Activated CD4-positive, alpha-beta T cell treated with anti-CD3 and anti-CD28 coated beads, Interleukin-2, amount 10 ng/mL, durations not matched to agents 7 days and 5 days (primary cell): ENCODE measurements at regions not wholly inside any gene's neighbourhood (a gene's known extent, or its start where the extent isn't known, plus 50 kb on each side); places are given as distances from the start of the nearest gene placed in this dataset.
"Not testable (repeated sequence)": the region's sequence is repeated elsewhere in the genome, so short reads cannot be mapped to it uniquely, and the experiment has no call there.

Experiments
- CTCF ChIA-PET: fragments of 350-600 bp; sonication (Branson Sonifier 250); formaldehyde crosslinking; loops from one replicate; lab custom pipeline; 2021; ENCODE audit warnings: antibody characterized with exemption; lab: Charles Lee
- POLR2A ChIA-PET: fragments of 350-600 bp; sonication (Branson Sonifier 250); formaldehyde crosslinking; loops from one replicate; lab custom pipeline; 2021; ENCODE audit warnings: antibody characterized with exemption; lab: Charles Lee
- DNase-seq: peaks from one replicate; pipeline ENCODE4 v3.0.0-alpha.2; 2020
- H3K27ac Mint-ChIP-seq: one replicate; pipeline ENCODE4 v1.8.0; 2021; ENCODE audit warnings: mild to moderate bottlenecking, moderate library complexity, mixed read lengths
- H3K27me3 Mint-ChIP-seq: one replicate; pipeline ENCODE4 v1.8.0; 2021; ENCODE audit warnings: mixed read lengths
- H3K36me3 Mint-ChIP-seq: one replicate; pipeline ENCODE4 v1.8.0; 2021; ENCODE audit warnings: low read depth, mixed read lengths
- H3K4me1 Mint-ChIP-seq: one replicate; pipeline ENCODE4 v1.8.0; 2021; ENCODE audit warnings: mixed read lengths
- H3K4me3 Mint-ChIP-seq: one replicate; pipeline ENCODE4 v1.8.0; 2021; ENCODE audit warnings: mild to moderate bottlenecking, moderate library complexity, mixed read lengths
- H3K9me3 Mint-ChIP-seq: one replicate; pipeline ENCODE4 v1.8.0; 2021; ENCODE audit warnings: mixed read lengths

GRCh38 chr21:28391938-28392849 is 600.5 kb downstream of the LTN1 start:
- no peak for DNase-seq
- Mint-ChIP-seq H3K9me3 (peaks cover 2% of the 10 kb centered on the region), H3K27ac (no peak overlapping the region), H3K36me3 (no peaks in the 10 kb centered on the region), H3K4me3 (no peak overlapping the region), H3K27me3 (no peaks in the 10 kb centered on the region), H3K4me1 (no peaks in the 10 kb centered on the region)
- POLR2A ChIA-PET = no interaction called here
- CTCF ChIA-PET = no interaction called here

- Mint-ChIP-seq H3K9me3 (no peaks in the 10 kb centered on the region), H3K4me1 (no peaks in the 10 kb centered on the region), H3K4me3 (no peak overlapping the region), H3K27ac (no peak overlapping the region), H3K27me3 (no peaks in the 10 kb centered on the region), H3K36me3 (no peaks in the 10 kb centered on the region)
- ChIA-PET CTCF (no interaction called here), POLR2A (no interaction called here)
- DNase-seq = no peak
These were observed 605.5 kb downstream of the LTN1 start for GRCh38 chr21:28387220-28387619.

GRCh38 chr21:28385845-28386244 is 606.8 kb downstream of the LTN1 start:
- H3K27ac Mint-ChIP-seq = no peak overlapping the region
- ChIA-PET CTCF (no interaction called here), POLR2A (no interaction called here)
- H3K4me3 Mint-ChIP-seq = no peak overlapping the region
- DNase-seq = no peak
- H3K36me3 Mint-ChIP-seq = no peaks in the 10 kb centered on the region
- H3K4me1 Mint-ChIP-seq = no peaks in the 10 kb centered on the region
- H3K27me3 Mint-ChIP-seq = no peaks in the 10 kb centered on the region
- no peaks in the 10 kb centered on the region for H3K9me3 Mint-ChIP-seq

GRCh38 chr21:28381000-28381745 is 611.5 kb downstream of the LTN1 start:
- H3K27ac Mint-ChIP-seq, H3K9me3 Mint-ChIP-seq, POLR2A ChIA-PET, H3K4me3 Mint-ChIP-seq, DNase-seq, H3K27me3 Mint-ChIP-seq, CTCF ChIA-PET, H3K4me1 Mint-ChIP-seq, H3K36me3 Mint-ChIP-seq: not testable (repeated sequence)

- no peak for DNase-seq
- no peaks in the 10 kb centered on the region for H3K9me3 Mint-ChIP-seq
- no peaks in the 10 kb centered on the region for H3K36me3 Mint-ChIP-seq
- no peaks in the 10 kb centered on the region for H3K4me1 Mint-ChIP-seq
- POLR2A ChIA-PET = no interaction called here
- CTCF ChIA-PET = no interaction called here
- no peak overlapping the region for H3K27ac Mint-ChIP-seq
- H3K4me3 Mint-ChIP-seq = no peak overlapping the region
- no peaks in the 10 kb centered on the region for H3K27me3 Mint-ChIP-seq
These were observed 612.4 kb downstream of the LTN1 start for GRCh38 chr21:28380241-28380640.

- ChIA-PET POLR2A (no interaction called here), CTCF (no interaction called here)
- H3K36me3 Mint-ChIP-seq = no peaks in the 10 kb centered on the region
- H3K4me1 Mint-ChIP-seq = no peaks in the 10 kb centered on the region
- H3K9me3 Mint-ChIP-seq = peaks cover under 1% of the 10 kb centered on the region
- no peak overlapping the region for H3K27ac Mint-ChIP-seq
- DNase-seq = no peak
- no peak overlapping the region for H3K4me3 Mint-ChIP-seq
- H3K27me3 Mint-ChIP-seq = no peaks in the 10 kb centered on the region
These were observed 614.7 kb downstream of the LTN1 start for GRCh38 chr21:28378026-28378425.

GRCh38 chr21:28375708-28376385 is 616.8 kb downstream of the LTN1 start:
- DNase-seq = no peak
- Mint-ChIP-seq H3K4me1 (no peaks in the 10 kb centered on the region), H3K27ac (no peak overlapping the region), H3K9me3 (peaks cover 11% of the 10 kb centered on the region), H3K4me3 (no peak overlapping the region), H3K27me3 (no peaks in the 10 kb centered on the region), H3K36me3 (no peaks in the 10 kb centered on the region)
- POLR2A ChIA-PET = no interaction called here
- CTCF ChIA-PET = no interaction called here

GRCh38 chr21:28374881-28375280 is 617.8 kb downstream of the LTN1 start:
- POLR2A ChIA-PET = no interaction called here
- no peaks in the 10 kb centered on the region for H3K4me1 Mint-ChIP-seq
- CTCF ChIA-PET = no interaction called here
- H3K36me3 Mint-ChIP-seq = no peaks in the 10 kb centered on the region
- H3K27me3 Mint-ChIP-seq = no peaks in the 10 kb centered on the region
- no peak for DNase-seq
- peaks cover 11% of the 10 kb centered on the region for H3K9me3 Mint-ChIP-seq
- H3K4me3 Mint-ChIP-seq = no peak overlapping the region
- H3K27ac Mint-ChIP-seq = no peak overlapping the region

- H3K36me3 Mint-ChIP-seq = no peaks in the 10 kb centered on the region
- no peaks in the 10 kb centered on the region for H3K27me3 Mint-ChIP-seq
- no peak overlapping the region for H3K27ac Mint-ChIP-seq
- no peaks in the 10 kb centered on the region for H3K4me1 Mint-ChIP-seq
- CTCF ChIA-PET = no interaction called here
- H3K9me3 Mint-ChIP-seq = peaks cover 11% of the 10 kb centered on the region
- no peak overlapping the region for H3K4me3 Mint-ChIP-seq
- no peak for DNase-seq
- POLR2A ChIA-PET = no interaction called here
These were observed 621.0 kb downstream of the LTN1 start for GRCh38 chr21:28371713-28372112.

- H3K27ac Mint-ChIP-seq = no peak overlapping the region
- POLR2A ChIA-PET = no interaction called here
- H3K4me1 Mint-ChIP-seq = no peaks in the 10 kb centered on the region
- no peaks in the 10 kb centered on the region for H3K36me3 Mint-ChIP-seq
- CTCF ChIA-PET = no interaction called here
- H3K4me3 Mint-ChIP-seq = no peak overlapping the region
- no peaks in the 10 kb centered on the region for H3K9me3 Mint-ChIP-seq
- no peak for DNase-seq
- no peaks in the 10 kb centered on the region for H3K27me3 Mint-ChIP-seq
These were observed 633.4 kb downstream of the LTN1 start for GRCh38 chr21:28359300-28359699.

- H3K27me3 Mint-ChIP-seq = no peaks in the 10 kb centered on the region
- ChIA-PET CTCF (no interaction called here), POLR2A (no interaction called here)
- H3K27ac Mint-ChIP-seq = no peak overlapping the region
- no peaks in the 10 kb centered on the region for H3K36me3 Mint-ChIP-seq
- H3K4me1 Mint-ChIP-seq = no peaks in the 10 kb centered on the region
- DNase-seq = no peak
- no peak overlapping the region for H3K4me3 Mint-ChIP-seq
- no peaks in the 10 kb centered on the region for H3K9me3 Mint-ChIP-seq
These were observed 634.0 kb downstream of the LTN1 start for GRCh38 chr21:28358702-28359101.

- Mint-ChIP-seq H3K27me3 (no peaks in the 10 kb centered on the region), H3K4me3 (no peak overlapping the region), H3K27ac (no peak overlapping the region), H3K9me3 (no peaks in the 10 kb centered on the region), H3K4me1 (no peaks in the 10 kb centered on the region), H3K36me3 (no peaks in the 10 kb centered on the region)
- ChIA-PET POLR2A (no interaction called here), CTCF (no interaction called here)
- no peak for DNase-seq
These were observed 634.5 kb downstream of the LTN1 start for GRCh38 chr21:28358170-28358569.

- no peaks in the 10 kb centered on the region for H3K27me3 Mint-ChIP-seq
These were observed 634.9 kb downstream of the LTN1 start for GRCh38 chr21:28357743-28358142.

More at GRCh38 chr21:28357743-28358142, 634.9 kb downstream of the LTN1 start:
- POLR2A ChIA-PET = no interaction called here
- CTCF ChIA-PET = no interaction called here
- Mint-ChIP-seq H3K4me3 (no peak overlapping the region), H3K4me1 (no peaks in the 10 kb centered on the region), H3K36me3 (no peaks in the 10 kb centered on the region), H3K9me3 (no peaks in the 10 kb centered on the region), H3K27ac (no peak overlapping the region)
- DNase-seq = no peak
